Endothelial cell of umbilical vein (primary cell): ENCODE measurements at regions not wholly inside any gene's neighbourhood (a gene's known extent, or its start where the extent isn't known, plus 50 kb on each side); places are given as distances from the start of the nearest gene placed in this dataset.

Source experiments
- CTCF ChIP-seq, 2 donors: IDR thresholded peaks; 1 replicate in 1 of 2; 2 replicates in 1 of 2; pipeline ENCODE4 v1.5.1; 2011; ENCODE audit warnings: low read length in 2 of 2, mild to moderate bottlenecking in 2 of 2, moderate library complexity in 2 of 2, control low read depth in 1 of 2, inconsistent platforms in 1 of 2, low read depth in 1 of 2; ENCODE audit not compliant: insufficient read depth in 1 of 2; ENCODE audit errors: extremely low read depth in 1 of 2
- POLR2AphosphoS5 ChIP-seq: IDR thresholded peaks from 2 replicates; pipeline ENCODE4 v1.6.1; 2012; ENCODE audit warnings: low read depth, mild to moderate bottlenecking, control low read depth, low read length, moderate library complexity; ENCODE audit not compliant: insufficient read depth

- TF ChIP-seq CTCF (IDR thresholded peaks at IDR 0.05; ENCODE audit: extremely low read depth in 1 of 2, insufficient read depth in 1 of 2, low read depth in 1 of 2, low read length in 2 of 2) (no peak), POLR2AphosphoS5 (no peak)
Measured at GRCh38 chr21:21997390-21998333, 999.5 kb downstream of the NCAM2 start.
